Activated naive CD8-positive, alpha-beta T cell (primary cell): ENCODE measurements at regions not wholly inside any gene's neighbourhood (a gene's known extent, or its start where the extent isn't known, plus 50 kb on each side); places are given as distances from the start of the nearest gene placed in this dataset.

ENCODE experiments used
- H3K27ac Mint-ChIP-seq: one replicate; pipeline ENCODE4 v1.8.0; 2021; ENCODE audit warnings: mixed read lengths
- H3K27me3 Mint-ChIP-seq: one replicate; pipeline ENCODE4 v1.8.0; 2021; ENCODE audit warnings: mixed read lengths
- H3K36me3 Mint-ChIP-seq: one replicate; pipeline ENCODE4 v1.8.0; 2021; ENCODE audit warnings: mixed read lengths
- H3K4me1 Mint-ChIP-seq: one replicate; pipeline ENCODE4 v1.8.0; 2021; ENCODE audit warnings: low read depth, mixed read lengths
- H3K4me3 Mint-ChIP-seq: one replicate; pipeline ENCODE4 v1.8.0; 2021; ENCODE audit warnings: mild to moderate bottlenecking, mixed read lengths
- H3K9me3 Mint-ChIP-seq: one replicate; pipeline ENCODE4 v1.8.0; 2021; ENCODE audit warnings: low read depth, mixed read lengths

GRCh38 chr3:87414271-87414670 is 137.9 kb upstream of the POU1F1 start:
- no peaks in the 10 kb centered on the region for H3K4me1 Mint-ChIP-seq
- no peak overlapping the region for H3K4me3 Mint-ChIP-seq
- H3K27ac Mint-ChIP-seq: no peak overlapping the region
- H3K27me3 Mint-ChIP-seq: no peaks in the 10 kb centered on the region
- no peaks in the 10 kb centered on the region for H3K9me3 Mint-ChIP-seq
- H3K36me3 Mint-ChIP-seq: no peaks in the 10 kb centered on the region

GRCh38 chr3:87413814-87414213 is 137.4 kb upstream of the POU1F1 start:
- H3K36me3 Mint-ChIP-seq: no peaks in the 10 kb centered on the region
- H3K4me1 Mint-ChIP-seq: no peaks in the 10 kb centered on the region
- no peaks in the 10 kb centered on the region for H3K9me3 Mint-ChIP-seq
- H3K4me3 Mint-ChIP-seq: no peak overlapping the region
- H3K27me3 Mint-ChIP-seq: no peaks in the 10 kb centered on the region
- no peak overlapping the region for H3K27ac Mint-ChIP-seq

- Mint-ChIP-seq H3K4me1 (no peaks in the 10 kb centered on the region), H3K4me3 (no peak overlapping the region), H3K9me3 (no peaks in the 10 kb centered on the region), H3K27me3 (no peaks in the 10 kb centered on the region), H3K36me3 (no peaks in the 10 kb centered on the region), H3K27ac (no peak overlapping the region)
These were observed 133.7 kb upstream of the POU1F1 start for GRCh38 chr3:87410110-87410509.

GRCh38 chr3:87398168-87398801 is 121.9 kb upstream of the POU1F1 start:
- Mint-ChIP-seq H3K4me1 (no peaks in the 10 kb centered on the region), H3K9me3 (peaks cover 14% of the 10 kb centered on the region), H3K27me3 (no peaks in the 10 kb centered on the region), H3K27ac (no peak overlapping the region), H3K36me3 (no peaks in the 10 kb centered on the region), H3K4me3 (no peak overlapping the region)

- peaks cover 14% of the 10 kb centered on the region for H3K9me3 Mint-ChIP-seq
- no peak overlapping the region for H3K4me3 Mint-ChIP-seq
- H3K27ac Mint-ChIP-seq: no peak overlapping the region
- no peaks in the 10 kb centered on the region for H3K36me3 Mint-ChIP-seq
- no peaks in the 10 kb centered on the region for H3K4me1 Mint-ChIP-seq
- H3K27me3 Mint-ChIP-seq: no peaks in the 10 kb centered on the region
These were observed 120.8 kb upstream of the POU1F1 start for GRCh38 chr3:87397211-87397610.

GRCh38 chr3:87390821-87391220 is 114.4 kb upstream of the POU1F1 start:
- no peaks in the 10 kb centered on the region for H3K27me3 Mint-ChIP-seq
- peaks cover 14% of the 10 kb centered on the region for H3K9me3 Mint-ChIP-seq
- H3K36me3 Mint-ChIP-seq: no peaks in the 10 kb centered on the region
- H3K4me1 Mint-ChIP-seq: no peaks in the 10 kb centered on the region
- no peak overlapping the region for H3K4me3 Mint-ChIP-seq
- no peak overlapping the region for H3K27ac Mint-ChIP-seq

- no peaks in the 10 kb centered on the region for H3K4me1 Mint-ChIP-seq
- H3K4me3 Mint-ChIP-seq: no peak overlapping the region
- no peak overlapping the region for H3K27ac Mint-ChIP-seq
- H3K27me3 Mint-ChIP-seq: no peaks in the 10 kb centered on the region
- H3K9me3 Mint-ChIP-seq: peaks cover 14% of the 10 kb centered on the region
- H3K36me3 Mint-ChIP-seq: no peaks in the 10 kb centered on the region
These were observed 114.0 kb upstream of the POU1F1 start for GRCh38 chr3:87390353-87390752.

GRCh38 chr3:87375231-87375682 is 98.9 kb upstream of the POU1F1 start:
- Mint-ChIP-seq H3K4me3 (no peak overlapping the region), H3K27ac (no peak overlapping the region), H3K4me1 (no peaks in the 10 kb centered on the region), H3K36me3 (no peaks in the 10 kb centered on the region), H3K9me3 (no peaks in the 10 kb centered on the region), H3K27me3 (peaks cover 4% of the 10 kb centered on the region)

- Mint-ChIP-seq H3K4me3 (no peak overlapping the region), H3K27ac (no peak overlapping the region), H3K27me3 (peaks cover 4% of the 10 kb centered on the region), H3K36me3 (no peaks in the 10 kb centered on the region), H3K9me3 (no peaks in the 10 kb centered on the region), H3K4me1 (no peaks in the 10 kb centered on the region)
These were observed 93.6 kb upstream of the POU1F1 start for GRCh38 chr3:87370007-87370406.

GRCh38 chr3:87367736-87368135 is 91.4 kb upstream of the POU1F1 start:
- Mint-ChIP-seq H3K27me3 (peaks cover 6% of the 10 kb centered on the region), H3K9me3 (no peaks in the 10 kb centered on the region), H3K4me1 (no peaks in the 10 kb centered on the region), H3K27ac (no peak overlapping the region), H3K36me3 (no peaks in the 10 kb centered on the region), H3K4me3 (no peak overlapping the region)

GRCh38 chr3:87363721-87364120 is 87.3 kb upstream of the POU1F1 start:
- no peak overlapping the region for H3K27ac Mint-ChIP-seq
- H3K4me3 Mint-ChIP-seq: no peak overlapping the region
- H3K27me3 Mint-ChIP-seq: peaks cover 2% of the 10 kb centered on the region
- H3K36me3 Mint-ChIP-seq: no peaks in the 10 kb centered on the region
- no peaks in the 10 kb centered on the region for H3K9me3 Mint-ChIP-seq
- H3K4me1 Mint-ChIP-seq: no peaks in the 10 kb centered on the region

GRCh38 chr3:87361956-87362355 is 85.6 kb upstream of the POU1F1 start:
- H3K27ac Mint-ChIP-seq: no peak overlapping the region
- peaks cover 2% of the 10 kb centered on the region for H3K27me3 Mint-ChIP-seq
- H3K36me3 Mint-ChIP-seq: no peaks in the 10 kb centered on the region
- no peak overlapping the region for H3K4me3 Mint-ChIP-seq
- H3K9me3 Mint-ChIP-seq: no peaks in the 10 kb centered on the region
- no peaks in the 10 kb centered on the region for H3K4me1 Mint-ChIP-seq

GRCh38 chr3:87361271-87361670 is 84.9 kb upstream of the POU1F1 start:
- H3K4me1 Mint-ChIP-seq: no peaks in the 10 kb centered on the region
- H3K9me3 Mint-ChIP-seq: no peaks in the 10 kb centered on the region
- no peak overlapping the region for H3K27ac Mint-ChIP-seq
- H3K4me3 Mint-ChIP-seq: no peak overlapping the region
- peaks cover 2% of the 10 kb centered on the region for H3K27me3 Mint-ChIP-seq
- H3K36me3 Mint-ChIP-seq: no peaks in the 10 kb centered on the region

GRCh38 chr3:87359826-87360225 is 83.4 kb upstream of the POU1F1 start:
- no peaks in the 10 kb centered on the region for H3K9me3 Mint-ChIP-seq
- no peaks in the 10 kb centered on the region for H3K36me3 Mint-ChIP-seq
- peaks cover 2% of the 10 kb centered on the region for H3K27me3 Mint-ChIP-seq
- no peak overlapping the region for H3K27ac Mint-ChIP-seq
- no peaks in the 10 kb centered on the region for H3K4me1 Mint-ChIP-seq
- H3K4me3 Mint-ChIP-seq: no peak overlapping the region

GRCh38 chr3:87359025-87359424 is 82.6 kb upstream of the POU1F1 start:
- no peak overlapping the region for H3K4me3 Mint-ChIP-seq
- no peaks in the 10 kb centered on the region for H3K36me3 Mint-ChIP-seq
- no peaks in the 10 kb centered on the region for H3K4me1 Mint-ChIP-seq
- no peaks in the 10 kb centered on the region for H3K9me3 Mint-ChIP-seq
- no peak overlapping the region for H3K27ac Mint-ChIP-seq
- H3K27me3 Mint-ChIP-seq: peaks cover 2% of the 10 kb centered on the region

GRCh38 chr3:87358066-87358465 is 81.7 kb upstream of the POU1F1 start:
- Mint-ChIP-seq H3K36me3 (no peaks in the 10 kb centered on the region), H3K4me3 (no peak overlapping the region), H3K9me3 (no peaks in the 10 kb centered on the region), H3K4me1 (no peaks in the 10 kb centered on the region), H3K27me3 (peaks cover 2% of the 10 kb centered on the region), H3K27ac (no peak overlapping the region)
